AG04449 (cell line): ENCODE measurements at regions not wholly inside any gene's neighbourhood (a gene's known extent, or its start where the extent isn't known, plus 50 kb on each side); places are given as distances from the start of the nearest gene placed in this dataset.
A peak's percentile ranks its signal among the peaks of the same experiment; 100 is the strongest.

Experiments
- CTCF ChIA-PET: fragments of 350-600 bp; formaldehyde crosslinking; extraction: SDS; loops from one replicate; lab custom pipeline; 2021; ENCODE audit warnings: antibody characterized with exemption; lab: Yijun Ruan, JAX
- POLR2A ChIA-PET: fragments of 400-600, 350-600 bp; formaldehyde crosslinking; extraction: SDS; loops from one replicate; lab custom pipeline; 2020; ENCODE audit warnings: antibody characterized with exemption, inconsistent platforms; lab: Yijun Ruan, JAX
- DNase-seq: peaks from one replicate; pipeline ENCODE4 v3.0.0-alpha.2; 2010; ENCODE audit warnings: low read depth, low spot score
- H3K4me3 ChIP-seq: 2 replicates; pipeline ENCODE4 v1.5.1; 2011; ENCODE audit warnings: low read depth, mild to moderate bottlenecking, control low read depth, low read length
- TF ChIP-seq, protein P1 (sequence below): IDR thresholded peaks from one replicate; pipeline ENCODE4 v1.5.1; 2011; ENCODE audit warnings: mild to moderate bottlenecking, moderate library complexity, low read length, control low read depth, inconsistent platforms; ENCODE audit not compliant: insufficient read depth; ENCODE audit errors: missing control alignments

DNA sequence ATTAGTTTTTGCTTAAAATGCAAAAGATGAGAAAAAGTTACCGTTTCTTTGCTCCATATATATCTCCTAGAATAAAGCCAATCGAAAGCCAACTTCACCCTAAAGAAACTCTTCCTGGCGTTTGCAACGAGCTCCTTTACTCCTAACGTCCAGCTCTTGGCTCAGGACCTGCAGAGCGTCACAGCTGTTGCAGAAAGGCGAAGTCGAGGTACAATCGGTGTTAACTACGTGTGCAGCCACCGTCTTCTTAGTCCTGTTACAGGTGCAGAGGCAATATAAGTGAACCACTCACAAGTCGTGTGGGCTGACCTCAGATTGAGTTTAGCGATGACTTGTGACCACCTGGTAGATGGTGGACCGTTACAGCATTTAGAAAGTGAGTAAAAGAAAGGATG, 113.1 kb downstream of the TRIM27 start:
- TF ChIP-seq, protein P1, sequence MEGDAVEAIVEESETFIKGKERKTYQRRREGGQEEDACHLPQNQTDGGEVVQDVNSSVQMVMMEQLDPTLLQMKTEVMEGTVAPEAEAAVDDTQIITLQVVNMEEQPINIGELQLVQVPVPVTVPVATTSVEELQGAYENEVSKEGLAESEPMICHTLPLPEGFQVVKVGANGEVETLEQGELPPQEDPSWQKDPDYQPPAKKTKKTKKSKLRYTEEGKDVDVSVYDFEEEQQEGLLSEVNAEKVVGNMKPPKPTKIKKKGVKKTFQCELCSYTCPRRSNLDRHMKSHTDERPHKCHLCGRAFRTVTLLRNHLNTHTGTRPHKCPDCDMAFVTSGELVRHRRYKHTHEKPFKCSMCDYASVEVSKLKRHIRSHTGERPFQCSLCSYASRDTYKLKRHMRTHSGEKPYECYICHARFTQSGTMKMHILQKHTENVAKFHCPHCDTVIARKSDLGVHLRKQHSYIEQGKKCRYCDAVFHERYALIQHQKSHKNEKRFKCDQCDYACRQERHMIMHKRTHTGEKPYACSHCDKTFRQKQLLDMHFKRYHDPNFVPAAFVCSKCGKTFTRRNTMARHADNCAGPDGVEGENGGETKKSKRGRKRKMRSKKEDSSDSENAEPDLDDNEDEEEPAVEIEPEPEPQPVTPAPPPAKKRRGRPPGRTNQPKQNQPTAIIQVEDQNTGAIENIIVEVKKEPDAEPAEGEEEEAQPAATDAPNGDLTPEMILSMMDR, result no peak
- ChIA-PET POLR2A (no interaction called here), CTCF (interaction anchor here (0.8 to 1.3 kb wide), 3 partner anchors 13 to 174 kb away, joined by 3 read pairs; no protein-coding TSS in a partner anchor)
- no peak for DNase-seq
- peak overlapping the region; percentile 54 for H3K4me3 ChIP-seq

DNA sequence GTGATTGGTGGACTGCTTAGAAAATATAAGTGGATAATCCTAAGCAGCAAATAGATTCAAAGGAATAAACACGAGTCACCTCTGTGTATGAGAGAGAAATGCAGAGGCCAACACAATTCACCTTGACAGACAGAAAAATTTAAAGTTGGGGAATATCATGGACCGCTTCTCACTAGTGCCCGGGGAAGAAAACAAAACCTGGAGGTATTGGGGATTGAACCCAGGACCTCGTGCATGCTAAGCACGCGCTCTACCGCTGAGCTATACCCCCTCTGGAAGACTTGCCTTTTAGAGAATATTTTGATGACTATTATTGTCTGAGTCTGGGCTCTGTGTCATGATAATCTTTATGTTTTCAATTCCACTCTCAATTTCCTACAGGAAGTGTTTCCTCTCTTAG, 111.9 kb downstream of the TRIM27 start:
- H3K4me3 ChIP-seq, result no peak overlapping the region
- no peak for DNase-seq
- TF ChIP-seq, protein P1, result no peak
- ChIA-PET CTCF (interaction anchor here (0.7 to 1.3 kb wide), 2 partner anchors 173 to 204 kb away, joined by 3 read pairs; no protein-coding TSS in a partner anchor), POLR2A (no interaction called here)

DNA sequence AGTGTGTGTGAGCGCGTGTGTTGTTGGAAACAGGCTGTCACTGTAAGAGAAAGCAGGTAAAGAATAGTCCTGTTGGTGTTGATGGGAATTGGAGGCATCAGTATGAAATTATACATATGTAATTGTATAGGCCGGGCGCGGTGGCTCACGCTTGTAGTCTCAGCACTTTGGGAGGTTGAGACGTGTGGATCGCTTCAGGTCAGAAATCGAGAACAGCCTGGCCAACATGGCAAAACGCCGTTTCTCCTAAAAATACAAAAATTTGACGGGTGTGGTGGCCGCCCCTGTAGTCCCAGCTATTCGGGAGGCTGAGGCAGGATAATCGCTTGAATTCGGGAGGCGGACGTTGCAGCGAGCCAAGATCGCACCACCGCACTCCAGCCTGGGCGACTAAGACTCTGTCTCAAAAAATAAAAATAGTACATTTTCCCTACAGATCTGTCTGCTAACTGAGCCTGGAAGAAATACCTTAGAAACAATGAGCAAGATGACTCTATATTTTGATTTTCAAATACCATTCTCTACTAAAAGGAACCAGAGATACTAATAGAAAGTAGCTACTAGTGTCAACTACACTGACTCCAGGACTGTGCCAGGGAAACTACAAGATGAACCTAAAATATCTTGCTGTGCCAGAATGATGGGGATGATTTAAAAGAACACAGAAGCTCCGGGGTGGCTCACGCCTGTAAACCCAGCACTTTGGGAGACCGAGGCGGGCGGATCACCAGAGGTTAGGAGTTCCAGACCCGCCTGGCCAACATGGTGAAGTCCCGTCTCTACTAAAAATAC, 110.8 kb downstream of the TRIM27 start:
- no peak for DNase-seq
- H3K4me3 ChIP-seq, result no peak overlapping the region
- TF ChIP-seq, protein P1, result no peak
- ChIA-PET CTCF (no interaction called here), POLR2A (no interaction called here)

DNA sequence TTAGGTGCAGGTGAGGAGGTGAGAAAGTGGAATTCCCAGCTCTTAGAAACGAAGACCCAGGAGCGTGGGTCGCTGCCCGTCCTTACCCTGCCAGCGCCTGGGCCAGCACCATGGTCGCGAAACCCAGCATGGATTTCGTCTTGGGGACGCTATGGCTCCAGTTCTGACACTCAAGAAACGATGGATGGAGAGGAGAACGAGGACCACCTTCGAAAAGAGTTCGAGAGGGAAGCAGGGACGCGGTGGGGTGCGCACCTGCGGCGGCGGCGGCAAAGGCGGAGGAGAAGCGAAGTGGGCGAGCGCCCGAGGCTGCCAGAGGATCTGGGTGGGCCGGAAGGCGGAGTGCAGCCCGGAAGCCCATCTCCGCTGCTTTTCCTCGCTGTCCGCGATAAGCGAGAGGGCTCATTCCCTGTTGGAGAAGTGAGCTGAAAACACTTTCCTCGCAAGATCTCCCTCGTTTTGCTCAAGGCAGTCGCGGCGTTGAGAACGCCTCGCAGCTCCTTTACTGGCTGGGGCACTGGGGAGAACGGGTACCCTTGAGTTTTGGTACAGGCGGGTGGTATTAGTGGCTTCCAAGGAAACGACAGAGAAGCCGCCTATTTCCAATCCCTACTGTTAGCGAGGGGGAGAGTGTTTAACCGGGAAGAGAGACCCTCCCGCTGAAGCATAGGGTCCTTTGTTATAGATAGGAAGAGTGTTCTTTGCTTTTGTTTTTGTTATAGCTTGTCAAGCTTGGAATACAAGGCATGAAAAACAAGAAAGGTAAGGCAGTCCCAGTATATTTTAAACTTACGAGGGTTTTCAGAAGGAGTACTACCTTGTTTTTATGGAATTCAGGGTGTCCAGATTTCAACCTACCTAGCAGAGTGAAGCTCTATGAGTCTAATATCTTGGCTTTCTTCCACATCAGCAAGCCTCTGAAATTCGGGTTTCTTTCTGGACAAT, 109.5 kb downstream of the TRIM27 start:
- ChIA-PET CTCF (no interaction called here), POLR2A (no interaction called here)
- DNase-seq, result no peak

DNA sequence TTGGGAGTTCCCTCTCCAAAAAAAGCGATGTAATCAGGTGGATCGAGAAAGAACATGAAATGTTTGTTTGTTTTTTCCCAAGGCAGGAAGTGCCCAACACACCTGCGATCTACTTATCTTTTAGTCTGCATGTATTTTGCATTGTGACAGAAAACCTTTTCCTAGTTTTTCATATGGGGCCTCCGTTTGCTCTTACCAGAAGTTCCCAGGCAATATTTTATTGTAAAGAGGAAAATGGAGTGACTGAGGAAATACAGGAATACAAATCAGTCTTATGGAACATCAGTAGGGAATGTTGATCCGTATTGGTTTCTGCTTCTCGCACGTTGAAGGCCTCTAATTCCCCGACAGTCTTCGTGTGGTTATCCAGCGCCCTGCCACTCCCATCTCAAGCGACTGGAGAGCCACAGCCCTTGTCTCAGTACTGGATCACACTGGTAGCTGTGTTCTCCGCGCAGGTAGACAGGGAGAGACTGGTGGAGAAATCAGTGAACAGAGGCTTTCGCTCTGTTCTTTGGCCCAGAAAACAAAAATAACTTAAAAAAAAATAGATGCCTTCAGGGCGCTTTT, 107.4 kb downstream of the TRIM27 start:
- TF ChIP-seq, protein P1, result no peak
- CTCF ChIA-PET, result no interaction called here
- POLR2A ChIA-PET, result no interaction called here
- DNase-seq, result no peak
- H3K4me3 ChIP-seq, result no peak overlapping the region

More for the DNA sequence above, 109.5 kb downstream of the TRIM27 start:
- TF ChIP-seq, protein P1, result no peak
- peak overlapping the region; percentile 47 for H3K4me3 ChIP-seq
